WTC11 (cell line): ENCODE measurements at regions not wholly inside any gene's neighbourhood (a gene's known extent, or its start where the extent isn't known, plus 50 kb on each side); places are given as distances from the start of the nearest gene placed in this dataset.

Experiments used
- ATAC-seq: fragments of 200-7000 bp; cut with Tn5 transposase; 2 replicates; pipeline ENCODE4 v1.10.0; 2021; ENCODE audit warnings: mild to moderate bottlenecking, moderate library complexity
- CTCF ChIA-PET: fragments of 300-600 bp; sonication (Branson Sonifier 250); formaldehyde crosslinking; loops from one replicate; lab custom pipeline; 2021; ENCODE audit warnings: antibody characterized with exemption; lab: Charles Lee
- POLR2A ChIA-PET: fragments of 350-600 bp; sonication (Branson Sonifier 250); formaldehyde crosslinking; loops from one replicate; lab custom pipeline; 2021; ENCODE audit warnings: antibody characterized with exemption; lab: Charles Lee
- DNase-seq: peaks from one replicate; pipeline ENCODE4 v3.0.0; 2021; ENCODE audit warnings: low spot score
- H3K27ac Mint-ChIP-seq: 2 replicates; pipeline ENCODE4 v1.8.0; 2021; ENCODE audit warnings: mixed read lengths
- H3K27me3 Mint-ChIP-seq: 2 replicates; pipeline ENCODE4 v1.8.0; 2021; ENCODE audit warnings: low read depth, mild to moderate bottlenecking, moderate library complexity, mixed read lengths
- H3K36me3 Mint-ChIP-seq: 2 replicates; pipeline ENCODE4 v1.8.0; 2021; ENCODE audit warnings: mixed read lengths
- H3K4me1 Mint-ChIP-seq: 2 replicates; pipeline ENCODE4 v1.8.0; 2022; ENCODE audit warnings: mixed read lengths
- H3K4me3 Mint-ChIP-seq: 2 replicates; pipeline ENCODE4 v1.8.0; 2021; ENCODE audit warnings: mild to moderate bottlenecking, moderate library complexity, mixed read lengths
- H3K9me3 Mint-ChIP-seq: 2 replicates; pipeline ENCODE4 v1.8.0; 2021; ENCODE audit warnings: mixed read lengths
- ATF1 ChIP-seq: sonication (generic); formaldehyde crosslinking; IDR thresholded peaks from 2 replicates; pipeline ENCODE4 v1.8.1; 2023; ENCODE audit warnings: mild to moderate bottlenecking, moderate library complexity, missing genetic modification reagents
- CBFB ChIP-seq: sonication (generic); formaldehyde crosslinking; IDR thresholded peaks from 2 replicates; pipeline ENCODE4 v1.8.1; 2022; ENCODE audit warnings: mild to moderate bottlenecking, low read depth, missing genetic modification reagents
- EMX1 ChIP-seq: fragments of 250-450 bp; sonication (Bioruptor Pico); IDR thresholded peaks from 2 replicates; pipeline ENCODE4 v1.8.0; 2021; ENCODE audit warnings: mild to moderate bottlenecking
- ESRRA ChIP-seq: sonication (generic); formaldehyde crosslinking; IDR thresholded peaks from 2 replicates; pipeline ENCODE4 v1.8.1; 2022; ENCODE audit warnings: mild to moderate bottlenecking, missing genetic modification reagents, borderline replicate concordance
- ETV6 ChIP-seq: sonication (generic); formaldehyde crosslinking; IDR thresholded peaks from 2 replicates; pipeline ENCODE4 v1.8.1; 2022; ENCODE audit warnings: mild to moderate bottlenecking, missing genetic modification reagents
- FOXJ3 ChIP-seq: sonication (generic); formaldehyde crosslinking; IDR thresholded peaks from 2 replicates; pipeline ENCODE4 v1.9.0; 2021; ENCODE audit warnings: missing genetic modification reagents, mild to moderate bottlenecking, borderline replicate concordance
- FOXK1 ChIP-seq: sonication (generic); formaldehyde crosslinking; IDR thresholded peaks from 2 replicates; pipeline ENCODE4 v1.8.0; 2022; ENCODE audit warnings: mild to moderate bottlenecking, moderate library complexity, missing genetic modification reagents
- GTF2I ChIP-seq: fragments of 250-450 bp; sonication (Bioruptor Pico); conservative IDR thresholded peaks from 2 replicates; pipeline ENCODE4 v1.4.0; 2021; ENCODE audit warnings: mild to moderate bottlenecking
- IRF2 ChIP-seq: sonication (generic); formaldehyde crosslinking; IDR thresholded peaks from 2 replicates; pipeline ENCODE4 v1.8.0; 2022; ENCODE audit warnings: low read depth, missing genetic modification reagents, borderline replicate concordance
- JUN ChIP-seq: sonication (generic); formaldehyde crosslinking; IDR thresholded peaks from 2 replicates; pipeline ENCODE4 v1.8.0; 2023; ENCODE audit warnings: mild to moderate bottlenecking, missing genetic modification reagents
- RELA ChIP-seq: sonication (generic); formaldehyde crosslinking; IDR thresholded peaks from 2 replicates; pipeline ENCODE4 v1.8.1; 2022; ENCODE audit warnings: missing genetic modification reagents, mild to moderate bottlenecking, borderline replicate concordance
- SP1 ChIP-seq: sonication (generic); formaldehyde crosslinking; conservative IDR thresholded peaks from 2 replicates; pipeline ENCODE4 v1.8.1; 2022; ENCODE audit warnings: missing genetic modification reagents
- TCF7 ChIP-seq: sonication (generic); formaldehyde crosslinking; IDR thresholded peaks from 2 replicates; pipeline ENCODE4 v1.8.0; 2022; ENCODE audit warnings: mild to moderate bottlenecking, low read depth, missing genetic modification reagents, moderate library complexity
- ZNF121 ChIP-seq: sonication (generic); formaldehyde crosslinking; IDR thresholded peaks from 2 replicates; pipeline ENCODE4 v1.8.0; 2023; ENCODE audit warnings: missing genetic modification reagents
- ZNF138 ChIP-seq: sonication (generic); formaldehyde crosslinking; conservative IDR thresholded peaks from 2 replicates; pipeline ENCODE4 v1.8.1; 2022; ENCODE audit warnings: mild to moderate bottlenecking, moderate library complexity, missing genetic modification reagents
- ZNF317 ChIP-seq: sonication (generic); formaldehyde crosslinking; IDR thresholded peaks from 2 replicates; pipeline ENCODE4 v1.8.1; 2023; ENCODE audit warnings: low read depth, mild to moderate bottlenecking, moderate library complexity, missing genetic modification reagents, borderline replicate concordance
- ZNF671 ChIP-seq: fragments of 250-450 bp; sonication (Bioruptor Pico); IDR thresholded peaks from 2 replicates; pipeline ENCODE4 v1.8.0; 2021; ENCODE audit warnings: mild to moderate bottlenecking
- TF ChIP-seq, protein P1 (sequence below): fragments of 250-450 bp; sonication (Bioruptor Pico); conservative IDR thresholded peaks from 2 replicates; pipeline ENCODE4 v1.9.0; 2021; ENCODE audit warnings: mild to moderate bottlenecking
- TF ChIP-seq, protein P2 (sequence below): sonication (generic); formaldehyde crosslinking; IDR thresholded peaks from 2 replicates; pipeline ENCODE4 v1.8.1; 2022; ENCODE audit warnings: low read depth, missing genetic modification reagents, borderline replicate concordance
- TF ChIP-seq, protein P3 (sequence below): sonication (generic); formaldehyde crosslinking; IDR thresholded peaks from 2 replicates; pipeline ENCODE4 v1.8.1; 2023; ENCODE audit warnings: mild to moderate bottlenecking, missing genetic modification reagents, moderate library complexity
- TF ChIP-seq, protein P4 (sequence below): fragments of 250-450 bp; sonication (Bioruptor Pico); IDR thresholded peaks from 2 replicates; pipeline ENCODE4 v1.9.0; 2021; ENCODE audit warnings: moderate library complexity, mild to moderate bottlenecking, inconsistent platforms, borderline replicate concordance
- TF ChIP-seq, protein P5 (sequence below): sonication (generic); formaldehyde crosslinking; IDR thresholded peaks from 2 replicates; pipeline ENCODE4 v1.8.1; 2023; ENCODE audit warnings: mild to moderate bottlenecking, missing genetic modification reagents
- TF ChIP-seq, protein P6 (sequence below): sonication (generic); formaldehyde crosslinking; IDR thresholded peaks from 2 replicates; pipeline ENCODE4 v1.8.0; 2022; ENCODE audit warnings: mild to moderate bottlenecking, missing genetic modification reagents
- TF ChIP-seq, protein P7 (sequence below): sonication (generic); formaldehyde crosslinking; IDR thresholded peaks from 2 replicates; pipeline ENCODE4 v1.8.1; 2023; ENCODE audit warnings: mild to moderate bottlenecking, missing genetic modification reagents, moderate library complexity
- TF ChIP-seq, protein P8 (sequence below): sonication (generic); formaldehyde crosslinking; IDR thresholded peaks from 2 replicates; pipeline ENCODE4 v1.8.0; 2022; ENCODE audit warnings: missing genetic modification reagents

DNA sequence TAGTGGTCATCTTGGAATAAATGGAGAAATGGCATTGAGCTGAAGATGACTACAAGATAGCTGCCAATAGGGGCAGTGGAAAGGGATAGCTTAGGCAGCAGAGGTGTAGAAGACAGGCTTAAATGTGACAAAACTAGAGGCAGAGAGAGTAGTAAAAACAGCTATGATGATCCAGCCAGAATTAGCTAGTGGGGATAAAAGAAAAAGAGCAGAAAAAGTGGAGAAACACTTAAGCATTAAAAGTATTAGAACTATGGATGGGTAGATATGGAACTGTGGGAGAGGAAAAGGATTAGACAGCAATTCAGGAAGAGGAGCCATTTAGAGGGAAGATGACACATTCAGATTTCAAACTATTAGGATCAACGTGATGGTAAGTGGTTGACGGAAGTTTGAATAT is 202.5 kb upstream of the SAMSN1 start:
- Mint-ChIP-seq H3K36me3 (peaks cover 11% of the 10 kb centered on the region), H3K4me3 (no peak overlapping the region), H3K4me1 (peaks cover 6% of the 10 kb centered on the region), H3K27ac (no peak overlapping the region), H3K27me3 (no peaks in the 10 kb centered on the region), H3K9me3 (peaks cover 16% of the 10 kb centered on the region)
- no peak for ATAC-seq
- DNase-seq, result no peak
- ChIA-PET POLR2A (no interaction called here), CTCF (interaction anchor here (0.7 to 1.6 kb wide), 2 partner anchors 11 to 18 kb away, joined by 3 to 4 read pairs; no protein-coding TSS in a partner anchor)
- TF ChIP-seq RELA (CRISPR knock-in tag) (no peak), EMX1 (no peak), JUN (CRISPR knock-in tag) (no peak), ATF1 (CRISPR knock-in tag) (no peak), TCF7 (CRISPR knock-in tag) (no peak), ESRRA (CRISPR knock-in tag) (no peak), CBFB (CRISPR knock-in tag) (no peak), ETV6 (CRISPR knock-in tag) (no peak), FOXJ3 (no peak), ZNF121 (CRISPR knock-in tag) (no peak), ZNF671 (CRISPR knock-in tag) (no peak)
- TF ChIP-seq, protein P1, sequence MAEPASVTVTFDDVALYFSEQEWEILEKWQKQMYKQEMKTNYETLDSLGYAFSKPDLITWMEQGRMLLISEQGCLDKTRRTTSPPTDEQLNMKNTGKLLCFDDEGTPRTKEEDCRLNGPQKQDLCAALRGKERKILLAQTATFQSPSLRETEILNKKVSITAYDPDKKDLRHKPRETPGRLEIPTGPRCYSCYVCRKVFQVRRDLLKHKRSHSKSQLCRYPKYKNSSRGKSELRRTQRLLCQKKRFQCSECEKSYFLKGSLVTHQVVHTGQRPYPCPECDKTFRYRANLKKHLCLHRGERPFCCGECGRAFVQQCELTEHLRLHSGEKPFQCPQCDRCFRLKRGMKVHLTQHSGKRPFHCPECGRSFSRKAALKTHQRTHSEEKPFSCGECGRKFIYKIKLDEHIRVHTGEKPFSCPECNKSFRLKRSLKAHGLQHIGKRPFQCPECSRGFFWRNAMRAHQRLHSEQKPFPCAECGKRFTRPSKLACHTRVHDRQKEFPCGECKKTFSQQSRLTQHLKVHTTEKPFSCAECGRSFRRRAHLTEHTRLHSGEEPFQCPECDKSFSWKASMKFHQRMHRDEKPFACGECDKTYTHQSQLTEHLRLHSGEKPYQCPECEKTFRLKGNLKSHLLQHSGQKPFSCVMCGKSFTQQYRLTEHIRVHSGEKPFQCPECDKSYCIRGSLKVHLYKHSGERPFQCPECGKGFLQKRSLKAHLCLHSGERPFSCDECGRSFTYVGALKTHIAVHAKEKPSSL (CRISPR knock-in tag), result no peak
- TF ChIP-seq, protein P2, sequence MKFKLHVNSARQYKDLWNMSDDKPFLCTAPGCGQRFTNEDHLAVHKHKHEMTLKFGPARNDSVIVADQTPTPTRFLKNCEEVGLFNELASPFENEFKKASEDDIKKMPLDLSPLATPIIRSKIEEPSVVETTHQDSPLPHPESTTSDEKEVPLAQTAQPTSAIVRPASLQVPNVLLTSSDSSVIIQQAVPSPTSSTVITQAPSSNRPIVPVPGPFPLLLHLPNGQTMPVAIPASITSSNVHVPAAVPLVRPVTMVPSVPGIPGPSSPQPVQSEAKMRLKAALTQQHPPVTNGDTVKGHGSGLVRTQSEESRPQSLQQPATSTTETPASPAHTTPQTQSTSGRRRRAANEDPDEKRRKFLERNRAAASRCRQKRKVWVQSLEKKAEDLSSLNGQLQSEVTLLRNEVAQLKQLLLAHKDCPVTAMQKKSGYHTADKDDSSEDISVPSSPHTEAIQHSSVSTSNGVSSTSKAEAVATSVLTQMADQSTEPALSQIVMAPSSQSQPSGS, result no peak
- TF ChIP-seq, protein P3, sequence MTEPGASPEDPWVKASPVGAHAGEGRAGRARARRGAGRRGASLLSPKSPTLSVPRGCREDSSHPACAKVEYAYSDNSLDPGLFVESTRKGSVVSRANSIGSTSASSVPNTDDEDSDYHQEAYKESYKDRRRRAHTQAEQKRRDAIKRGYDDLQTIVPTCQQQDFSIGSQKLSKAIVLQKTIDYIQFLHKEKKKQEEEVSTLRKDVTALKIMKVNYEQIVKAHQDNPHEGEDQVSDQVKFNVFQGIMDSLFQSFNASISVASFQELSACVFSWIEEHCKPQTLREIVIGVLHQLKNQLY, result no peak
- TF ChIP-seq, protein P4, sequence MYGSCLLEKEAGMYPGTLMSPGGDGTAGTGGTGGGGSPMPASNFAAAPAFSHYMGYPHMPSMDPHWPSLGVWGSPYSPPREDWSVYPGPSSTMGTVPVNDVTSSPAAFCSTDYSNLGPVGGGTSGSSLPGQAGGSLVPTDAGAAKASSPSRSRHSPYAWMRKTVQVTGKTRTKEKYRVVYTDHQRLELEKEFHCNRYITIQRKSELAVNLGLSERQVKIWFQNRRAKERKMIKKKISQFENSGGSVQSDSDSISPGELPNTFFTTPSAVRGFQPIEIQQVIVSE, result no peak
- TF ChIP-seq, protein P5, sequence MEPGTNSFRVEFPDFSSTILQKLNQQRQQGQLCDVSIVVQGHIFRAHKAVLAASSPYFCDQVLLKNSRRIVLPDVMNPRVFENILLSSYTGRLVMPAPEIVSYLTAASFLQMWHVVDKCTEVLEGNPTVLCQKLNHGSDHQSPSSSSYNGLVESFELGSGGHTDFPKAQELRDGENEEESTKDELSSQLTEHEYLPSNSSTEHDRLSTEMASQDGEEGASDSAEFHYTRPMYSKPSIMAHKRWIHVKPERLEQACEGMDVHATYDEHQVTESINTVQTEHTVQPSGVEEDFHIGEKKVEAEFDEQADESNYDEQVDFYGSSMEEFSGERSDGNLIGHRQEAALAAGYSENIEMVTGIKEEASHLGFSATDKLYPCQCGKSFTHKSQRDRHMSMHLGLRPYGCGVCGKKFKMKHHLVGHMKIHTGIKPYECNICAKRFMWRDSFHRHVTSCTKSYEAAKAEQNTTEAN (CRISPR knock-in tag), result no peak
- TF ChIP-seq, protein P6, sequence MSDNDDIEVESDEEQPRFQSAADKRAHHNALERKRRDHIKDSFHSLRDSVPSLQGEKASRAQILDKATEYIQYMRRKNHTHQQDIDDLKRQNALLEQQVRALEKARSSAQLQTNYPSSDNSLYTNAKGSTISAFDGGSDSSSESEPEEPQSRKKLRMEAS (CRISPR knock-in tag), result no peak
- TF ChIP-seq, protein P7, sequence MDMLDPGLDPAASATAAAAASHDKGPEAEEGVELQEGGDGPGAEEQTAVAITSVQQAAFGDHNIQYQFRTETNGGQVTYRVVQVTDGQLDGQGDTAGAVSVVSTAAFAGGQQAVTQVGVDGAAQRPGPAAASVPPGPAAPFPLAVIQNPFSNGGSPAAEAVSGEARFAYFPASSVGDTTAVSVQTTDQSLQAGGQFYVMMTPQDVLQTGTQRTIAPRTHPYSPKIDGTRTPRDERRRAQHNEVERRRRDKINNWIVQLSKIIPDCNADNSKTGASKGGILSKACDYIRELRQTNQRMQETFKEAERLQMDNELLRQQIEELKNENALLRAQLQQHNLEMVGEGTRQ, result no peak

DNA sequence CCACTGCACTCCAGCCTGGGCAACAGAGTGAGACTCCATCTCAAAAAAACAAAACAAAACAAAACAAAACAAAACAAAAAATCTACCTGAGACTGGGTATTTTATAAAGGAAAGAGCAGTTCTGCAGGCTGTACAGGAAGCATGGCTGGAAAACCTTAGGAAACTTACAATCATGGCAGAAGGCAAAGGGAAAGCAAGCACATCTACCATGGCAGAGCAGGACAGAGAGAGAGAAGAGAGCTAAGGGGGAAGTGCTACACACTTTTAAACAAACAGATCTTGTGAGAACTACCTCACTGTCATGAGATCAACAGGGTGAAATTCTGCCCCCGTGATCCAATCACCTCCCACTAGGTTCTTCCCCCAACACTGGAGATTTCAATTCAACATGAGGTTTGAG is 198.3 kb upstream of the SAMSN1 start:
- H3K27me3 Mint-ChIP-seq, result no peaks in the 10 kb centered on the region
- ATAC-seq (no peak), DNase-seq (no peak)
- H3K9me3 Mint-ChIP-seq, result peaks cover 23% of the 10 kb centered on the region
- H3K4me3 Mint-ChIP-seq, result no peak overlapping the region
- ChIA-PET CTCF (no interaction called here), POLR2A (no interaction called here)
- H3K4me1 Mint-ChIP-seq, result peaks cover 15% of the 10 kb centered on the region
- H3K36me3 Mint-ChIP-seq, result peaks cover 13% of the 10 kb centered on the region
- no peak overlapping the region for H3K27ac Mint-ChIP-seq
- TF ChIP-seq ZNF121 (CRISPR knock-in tag) (no peak), SP1 (no peak), ETV6 (CRISPR knock-in tag) (no peak), GTF2I (CRISPR knock-in tag) (no peak), IRF2 (CRISPR knock-in tag) (no peak), ZNF138 (CRISPR knock-in tag) (no peak), ZNF317 (no peak), FOXK1 (CRISPR knock-in tag) (no peak)
- TF ChIP-seq, protein P8, sequence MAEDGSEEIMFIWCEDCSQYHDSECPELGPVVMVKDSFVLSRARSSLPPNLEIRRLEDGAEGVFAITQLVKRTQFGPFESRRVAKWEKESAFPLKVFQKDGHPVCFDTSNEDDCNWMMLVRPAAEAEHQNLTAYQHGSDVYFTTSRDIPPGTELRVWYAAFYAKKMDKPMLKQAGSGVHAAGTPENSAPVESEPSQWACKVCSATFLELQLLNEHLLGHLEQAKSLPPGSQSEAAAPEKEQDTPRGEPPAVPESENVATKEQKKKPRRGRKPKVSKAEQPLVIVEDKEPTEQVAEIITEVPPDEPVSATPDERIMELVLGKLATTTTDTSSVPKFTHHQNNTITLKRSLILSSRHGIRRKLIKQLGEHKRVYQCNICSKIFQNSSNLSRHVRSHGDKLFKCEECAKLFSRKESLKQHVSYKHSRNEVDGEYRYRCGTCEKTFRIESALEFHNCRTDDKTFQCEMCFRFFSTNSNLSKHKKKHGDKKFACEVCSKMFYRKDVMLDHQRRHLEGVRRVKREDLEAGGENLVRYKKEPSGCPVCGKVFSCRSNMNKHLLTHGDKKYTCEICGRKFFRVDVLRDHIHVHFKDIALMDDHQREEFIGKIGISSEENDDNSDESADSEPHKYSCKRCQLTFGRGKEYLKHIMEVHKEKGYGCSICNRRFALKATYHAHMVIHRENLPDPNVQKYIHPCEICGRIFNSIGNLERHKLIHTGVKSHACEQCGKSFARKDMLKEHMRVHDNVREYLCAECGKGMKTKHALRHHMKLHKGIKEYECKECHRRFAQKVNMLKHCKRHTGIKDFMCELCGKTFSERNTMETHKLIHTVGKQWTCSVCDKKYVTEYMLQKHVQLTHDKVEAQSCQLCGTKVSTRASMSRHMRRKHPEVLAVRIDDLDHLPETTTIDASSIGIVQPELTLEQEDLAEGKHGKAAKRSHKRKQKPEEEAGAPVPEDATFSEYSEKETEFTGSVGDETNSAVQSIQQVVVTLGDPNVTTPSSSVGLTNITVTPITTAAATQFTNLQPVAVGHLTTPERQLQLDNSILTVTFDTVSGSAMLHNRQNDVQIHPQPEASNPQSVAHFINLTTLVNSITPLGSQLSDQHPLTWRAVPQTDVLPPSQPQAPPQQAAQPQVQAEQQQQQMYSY (CRISPR knock-in tag), result no peak
